Gastrocnemius medialis (tissue), 4 donors: ENCODE measurements at regions not wholly inside any gene's neighbourhood (a gene's known extent, or its start where the extent isn't known, plus 50 kb on each side); places are given as distances from the start of the nearest gene placed in this dataset.

Experiments
- POLR2A ChIP-seq, 2 donors: fragments of 450-650 bp; IDR thresholded peaks; one replicate each; pipeline ENCODE4 v1.6.1; 2017; ENCODE audit warnings: antibody characterized with exemption in 2 of 2, mild to moderate bottlenecking in 2 of 2, moderate library complexity in 2 of 2
- TF ChIP-seq, protein P1 (sequence below), 5 experiments: fragments of 450-650 bp in 3 of 5; fragments of 200-600 bp in 2 of 5; sonication (generic) in 2 of 5; IDR thresholded peaks in 4 of 5; conservative IDR thresholded peaks in 1 of 5; 1 replicate in 4 of 5; 2 replicates in 1 of 5; pipeline ENCODE4 v1.5.1; 2016 to 2019; ENCODE audit warnings: antibody characterized with exemption in 5 of 5, mild to moderate bottlenecking in 3 of 5, moderate library complexity in 3 of 5

DNA sequence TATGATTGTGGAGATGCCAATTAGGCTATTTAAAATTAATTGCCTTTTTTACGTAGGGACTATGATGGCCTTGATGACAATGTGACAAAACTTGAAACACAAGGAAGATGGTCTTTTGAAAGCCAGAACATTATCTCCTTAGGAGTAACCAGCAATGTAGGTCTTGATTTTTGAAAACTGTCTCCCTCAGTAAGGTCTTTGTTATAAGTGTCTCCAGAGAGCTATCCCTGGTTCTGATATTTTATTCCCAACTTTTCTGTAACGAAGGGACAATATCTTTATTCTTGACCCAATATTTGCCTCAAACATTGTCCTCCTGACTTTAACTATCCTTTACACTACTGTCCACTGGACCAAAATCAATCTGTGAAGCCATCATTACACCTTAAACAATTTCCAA is 493.2 kb downstream of the CCDC85A start:
- TF ChIP-seq, protein P1, sequence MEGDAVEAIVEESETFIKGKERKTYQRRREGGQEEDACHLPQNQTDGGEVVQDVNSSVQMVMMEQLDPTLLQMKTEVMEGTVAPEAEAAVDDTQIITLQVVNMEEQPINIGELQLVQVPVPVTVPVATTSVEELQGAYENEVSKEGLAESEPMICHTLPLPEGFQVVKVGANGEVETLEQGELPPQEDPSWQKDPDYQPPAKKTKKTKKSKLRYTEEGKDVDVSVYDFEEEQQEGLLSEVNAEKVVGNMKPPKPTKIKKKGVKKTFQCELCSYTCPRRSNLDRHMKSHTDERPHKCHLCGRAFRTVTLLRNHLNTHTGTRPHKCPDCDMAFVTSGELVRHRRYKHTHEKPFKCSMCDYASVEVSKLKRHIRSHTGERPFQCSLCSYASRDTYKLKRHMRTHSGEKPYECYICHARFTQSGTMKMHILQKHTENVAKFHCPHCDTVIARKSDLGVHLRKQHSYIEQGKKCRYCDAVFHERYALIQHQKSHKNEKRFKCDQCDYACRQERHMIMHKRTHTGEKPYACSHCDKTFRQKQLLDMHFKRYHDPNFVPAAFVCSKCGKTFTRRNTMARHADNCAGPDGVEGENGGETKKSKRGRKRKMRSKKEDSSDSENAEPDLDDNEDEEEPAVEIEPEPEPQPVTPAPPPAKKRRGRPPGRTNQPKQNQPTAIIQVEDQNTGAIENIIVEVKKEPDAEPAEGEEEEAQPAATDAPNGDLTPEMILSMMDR (IDR thresholded peaks at IDR 0.05 in 4 of 5, conservative IDR thresholded peaks at IDR 0.05 in 1 of 5) = no peak
- no peak for TF ChIP-seq POLR2A (IDR thresholded peaks at IDR 0.05)
